DND-41 (cell line): ENCODE measurements at regions not wholly inside any gene's neighbourhood (a gene's known extent, or its start where the extent isn't known, plus 50 kb on each side); places are given as distances from the start of the nearest gene placed in this dataset.

ENCODE experiments used
- CTCF ChIP-seq: IDR thresholded peaks from 2 replicates; pipeline ENCODE4 v1.5.1; 2012; ENCODE audit warnings: borderline replicate concordance, low read length, moderate library complexity, mild to moderate bottlenecking; ENCODE audit not compliant: poor library complexity, severe bottlenecking; ENCODE audit errors: extremely low read depth
- EZH2 ChIP-seq: IDR thresholded peaks from 3 replicates; pipeline ENCODE4 v1.6.1; 2012; ENCODE audit warnings: borderline replicate concordance, low read depth, mild to moderate bottlenecking, moderate library complexity, low read length, inconsistent platforms; ENCODE audit not compliant: severe bottlenecking

GRCh38 chr4:56215141-56215783 lies 172.0 kb downstream of the AASDH start:
- TF ChIP-seq CTCF (no peak), EZH2 (no peak)
